CD4-positive, alpha-beta T cell treated with Interleukin-6 for 4 hours (primary cell): ENCODE measurements at regions not wholly inside any gene's neighbourhood (a gene's known extent, or its start where the extent isn't known, plus 50 kb on each side); places are given as distances from the start of the nearest gene placed in this dataset.
"Not testable (repeated sequence)": the region's sequence is repeated elsewhere in the genome, so short reads cannot be mapped to it uniquely, and the experiment has no call there.

ENCODE experiments used
- DNase-seq: peaks from one replicate; pipeline ENCODE4 v3.0.0-alpha.2; 2020; ENCODE audit warnings: mixed read lengths

- peak; percentile 4 for DNase-seq
These were observed 93.2 kb upstream of the GRIN2A start for GRCh38 chr16:10275214-10275996.

GRCh38 chr16:10277597-10277996, 95.4 kb upstream of the GRIN2A start:
- DNase-seq, result no peak

DNA sequence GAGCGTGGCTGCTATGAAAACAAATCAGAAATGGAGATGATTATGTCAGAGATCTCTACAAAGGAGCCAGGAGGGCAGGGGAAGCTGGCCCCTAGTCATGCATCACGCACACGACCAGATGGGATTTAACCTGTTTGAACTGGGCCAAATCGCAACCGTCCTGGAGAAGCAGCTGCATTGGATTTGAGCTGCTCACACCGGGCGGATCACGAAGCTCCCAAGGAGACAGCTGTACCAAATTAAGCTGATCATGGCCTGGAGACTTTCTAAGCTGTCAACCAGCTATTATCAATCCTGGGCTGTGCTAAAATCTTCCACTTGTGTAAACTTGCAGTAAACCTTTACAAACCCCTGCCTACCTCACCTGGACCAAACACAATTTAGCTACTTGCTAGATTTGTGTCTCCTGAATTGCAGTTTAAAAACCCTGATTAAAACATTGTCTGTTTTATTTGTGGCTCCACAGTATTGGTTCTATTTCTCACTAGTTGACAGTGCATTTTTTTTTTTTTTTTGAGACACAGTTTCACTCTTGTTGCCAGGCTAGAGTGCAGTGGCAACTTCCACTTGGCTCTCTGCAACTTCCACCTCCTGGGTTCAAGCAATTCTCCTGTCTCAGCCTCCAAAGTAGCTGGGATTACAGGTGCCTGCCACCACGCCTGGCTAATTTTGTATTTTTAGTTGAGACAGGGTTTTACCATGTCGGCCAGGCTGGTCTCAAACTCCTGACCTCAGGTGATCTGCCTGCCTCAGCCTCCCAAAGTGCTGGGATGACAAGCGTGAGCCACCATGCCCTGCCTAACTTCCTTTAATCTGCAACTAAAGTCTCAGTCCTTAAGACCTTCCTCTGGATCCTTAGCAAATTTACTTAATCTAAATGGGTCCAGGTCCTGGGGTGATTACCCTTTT, 98.3 kb upstream of the GRIN2A start:
- no peak for DNase-seq

DNA sequence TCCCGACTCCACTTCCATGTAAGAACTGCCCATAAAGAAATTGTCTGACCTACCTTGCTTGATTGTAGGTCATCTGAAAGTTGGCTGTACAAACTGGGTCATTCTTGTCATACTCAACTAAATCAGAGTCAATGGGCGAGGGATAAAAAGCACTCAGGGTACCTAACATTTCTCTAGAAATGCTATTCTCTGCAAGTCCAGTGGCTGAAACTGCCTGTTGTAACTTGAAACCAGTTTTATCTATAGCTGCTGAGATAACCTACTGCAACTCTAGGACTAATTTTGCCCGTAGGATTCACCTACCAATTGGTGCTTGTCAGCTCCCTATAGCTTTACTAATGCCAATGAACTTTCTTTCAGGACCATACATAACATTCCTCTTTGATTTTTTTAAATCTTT, 100.1 kb upstream of the GRIN2A start:
- no peak for DNase-seq

DNA sequence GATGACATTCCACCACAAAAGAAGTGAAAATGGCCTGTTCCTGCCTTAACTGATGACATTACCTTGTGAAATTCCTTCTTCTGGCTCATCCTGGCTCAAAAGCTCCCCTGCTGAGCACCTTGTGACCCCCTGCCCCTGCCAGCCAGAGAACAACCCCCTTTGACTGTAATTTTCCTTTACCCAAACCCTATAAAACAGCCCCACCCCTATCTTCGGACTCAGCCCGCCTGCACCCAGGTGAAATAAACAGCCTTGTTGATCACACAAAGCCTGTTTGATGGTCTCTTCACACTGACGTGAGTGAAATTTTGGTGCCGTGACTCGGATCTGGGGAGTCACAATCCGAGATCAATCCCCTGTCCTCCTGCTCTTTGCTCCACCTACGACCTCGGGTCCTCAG, 101.0 kb upstream of the GRIN2A start:
- not testable (repeated sequence) for DNase-seq

DNA sequence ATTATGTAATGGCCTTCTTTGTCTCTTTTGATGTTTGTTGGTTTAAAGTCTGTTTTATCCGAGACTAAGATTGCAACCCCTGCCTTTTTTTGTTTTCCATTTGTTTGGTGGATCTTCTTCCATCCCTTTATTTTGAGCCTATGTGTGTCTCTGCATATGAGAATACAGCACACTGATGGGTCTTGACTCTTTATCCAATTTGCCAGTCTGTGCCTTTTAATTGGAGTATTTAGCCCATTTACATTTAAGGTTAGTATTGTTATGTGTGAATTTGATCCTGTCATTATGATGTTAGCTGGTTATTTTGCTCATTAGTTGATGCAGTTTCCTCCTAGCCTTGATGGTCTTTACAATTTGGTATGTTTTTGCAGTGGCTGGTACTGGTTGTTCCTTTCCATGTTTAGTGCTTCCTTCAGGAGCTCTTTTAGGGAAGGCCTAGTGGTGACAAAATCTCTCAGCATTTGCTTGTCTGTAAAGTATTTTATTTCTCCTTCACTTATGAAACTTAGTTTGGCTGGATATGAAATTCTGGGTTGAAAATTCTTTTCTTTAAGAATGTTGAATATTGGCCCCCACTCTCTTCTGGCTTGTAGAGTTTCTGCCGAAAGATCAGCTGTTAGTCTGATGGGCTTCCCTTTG, 95.3 kb upstream of the ATF7IP2 start:
- DNase-seq, result not testable (repeated sequence)

DNA sequence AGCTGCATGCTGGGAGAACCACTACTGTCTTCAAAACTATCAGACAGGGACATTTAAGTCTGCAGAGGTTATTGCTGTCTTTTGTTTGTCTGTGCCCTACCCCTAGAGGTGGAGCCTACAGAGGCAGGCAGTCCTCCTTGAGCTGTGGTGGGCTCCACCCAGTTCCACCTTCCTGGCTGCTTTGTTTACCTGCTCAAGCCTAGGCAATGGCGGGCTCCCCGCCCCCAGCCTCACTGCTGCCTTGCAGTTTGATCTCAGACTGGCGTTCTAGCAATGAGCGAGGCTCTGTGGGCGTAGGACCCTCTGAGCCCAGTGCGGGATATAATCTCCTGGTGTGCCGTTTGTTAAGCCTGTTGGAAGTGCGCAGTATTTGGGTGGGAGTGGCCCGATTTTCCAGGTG, 93.7 kb upstream of the ATF7IP2 start:
- DNase-seq, result not testable (repeated sequence)

DNA sequence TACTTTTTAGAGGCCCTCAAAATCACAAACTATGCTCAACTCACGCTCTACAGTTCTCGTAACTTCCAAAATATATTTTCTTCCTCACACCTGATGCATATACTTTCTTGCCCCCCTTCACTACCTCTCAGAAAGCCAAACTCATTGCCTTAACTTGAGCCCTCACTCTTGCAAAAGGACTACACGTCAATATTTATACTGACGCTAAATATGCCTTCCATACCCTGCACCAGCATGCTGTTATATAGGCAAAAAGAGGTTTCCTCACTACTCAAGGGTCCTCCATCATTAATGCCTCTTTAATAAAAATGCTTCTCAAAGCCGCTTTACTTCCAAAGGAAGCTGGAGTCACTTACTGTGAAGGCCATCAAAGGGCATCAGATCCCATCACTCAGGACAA, 92.9 kb upstream of the ATF7IP2 start:
- not testable (repeated sequence) for DNase-seq

DNA sequence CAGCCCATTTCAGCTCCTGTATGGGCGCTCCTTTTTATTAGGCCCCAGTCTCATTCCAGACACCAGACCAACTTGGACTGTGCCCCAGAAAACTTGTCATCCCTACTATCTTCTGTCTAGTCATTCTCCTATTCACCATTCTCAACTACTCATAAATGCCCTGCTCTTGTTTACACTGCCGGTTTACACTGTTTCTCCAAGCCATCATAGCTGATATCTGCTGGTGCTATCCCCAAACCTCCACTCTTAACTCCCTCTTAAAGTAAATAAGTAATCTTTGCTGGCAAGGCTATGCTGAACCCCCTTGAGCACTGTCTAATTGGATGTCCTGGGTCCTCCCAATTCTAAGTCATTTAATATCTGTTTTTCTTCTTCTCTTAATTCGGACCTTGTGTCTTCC, 91.7 kb upstream of the ATF7IP2 start:
- not testable (repeated sequence) for DNase-seq

DNA sequence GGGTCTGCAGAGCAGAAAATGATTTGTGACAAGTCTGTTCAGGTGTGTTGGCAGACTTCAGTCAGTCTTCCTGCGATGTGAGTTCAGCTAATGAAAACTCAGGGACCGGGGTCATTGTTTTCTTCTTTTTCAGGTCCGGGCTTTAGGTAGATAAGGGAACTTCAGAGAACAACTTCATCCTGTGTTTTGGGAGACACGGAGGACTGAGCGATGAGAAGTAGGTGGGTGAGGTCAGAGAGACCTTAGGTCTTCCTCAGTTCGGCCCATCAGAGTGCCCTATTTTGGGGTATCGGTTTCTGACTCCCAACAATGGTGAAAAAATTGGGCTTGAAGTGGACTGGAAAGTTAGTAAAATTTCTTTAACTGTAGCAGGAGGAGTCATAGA, 88.9 kb upstream of the ATF7IP2 start:
- DNase-seq, result no peak

GRCh38 chr16:10297341-10298006, 88.4 kb upstream of the ATF7IP2 start:
- DNase-seq, result no peak

DNA sequence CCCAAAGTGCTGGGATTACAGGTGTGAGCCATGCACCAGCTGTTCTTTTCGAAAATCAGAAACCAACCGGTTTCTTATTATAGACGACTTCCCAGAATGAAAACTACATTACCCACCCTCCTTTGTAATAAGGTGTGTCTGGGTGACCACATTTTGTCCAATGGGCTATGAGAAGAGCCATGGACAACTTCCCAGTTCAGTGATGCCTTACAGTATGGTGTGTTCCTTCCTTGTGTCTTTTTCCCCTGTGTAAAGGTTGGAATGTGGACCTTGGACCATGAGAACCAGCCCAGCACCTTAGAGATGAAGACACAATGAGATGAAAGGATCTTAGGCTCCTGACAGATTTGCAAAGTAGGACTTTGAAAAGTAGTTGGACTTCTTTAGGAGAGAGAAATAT, 85.0 kb upstream of the ATF7IP2 start:
- no peak for DNase-seq

DNA sequence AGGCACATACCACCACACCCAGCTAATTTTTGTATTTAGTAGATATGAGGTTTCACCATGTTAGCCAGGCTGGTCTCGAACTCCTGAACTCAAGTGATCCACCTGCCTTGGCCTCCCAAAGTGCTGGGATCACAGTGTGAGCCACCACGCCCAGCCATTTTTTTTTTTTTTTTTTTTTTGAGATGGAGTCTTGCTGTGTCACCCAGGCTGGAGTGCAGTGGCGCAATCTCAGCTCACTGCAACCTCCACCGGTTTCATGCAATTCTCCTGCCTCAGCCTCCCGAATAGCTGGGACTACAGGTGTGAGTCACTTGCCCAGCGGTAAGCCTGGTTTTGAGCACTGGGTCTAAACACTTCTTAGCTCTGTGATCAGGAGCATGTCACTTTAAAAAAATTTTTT, 84.3 kb upstream of the ATF7IP2 start:
- DNase-seq, result not testable (repeated sequence)

- no peak for DNase-seq
These were observed 79.9 kb upstream of the ATF7IP2 start for GRCh38 chr16:10305912-10306311.

- no peak for DNase-seq
These were observed 77.3 kb upstream of the ATF7IP2 start for GRCh38 chr16:10308305-10309193.

DNA sequence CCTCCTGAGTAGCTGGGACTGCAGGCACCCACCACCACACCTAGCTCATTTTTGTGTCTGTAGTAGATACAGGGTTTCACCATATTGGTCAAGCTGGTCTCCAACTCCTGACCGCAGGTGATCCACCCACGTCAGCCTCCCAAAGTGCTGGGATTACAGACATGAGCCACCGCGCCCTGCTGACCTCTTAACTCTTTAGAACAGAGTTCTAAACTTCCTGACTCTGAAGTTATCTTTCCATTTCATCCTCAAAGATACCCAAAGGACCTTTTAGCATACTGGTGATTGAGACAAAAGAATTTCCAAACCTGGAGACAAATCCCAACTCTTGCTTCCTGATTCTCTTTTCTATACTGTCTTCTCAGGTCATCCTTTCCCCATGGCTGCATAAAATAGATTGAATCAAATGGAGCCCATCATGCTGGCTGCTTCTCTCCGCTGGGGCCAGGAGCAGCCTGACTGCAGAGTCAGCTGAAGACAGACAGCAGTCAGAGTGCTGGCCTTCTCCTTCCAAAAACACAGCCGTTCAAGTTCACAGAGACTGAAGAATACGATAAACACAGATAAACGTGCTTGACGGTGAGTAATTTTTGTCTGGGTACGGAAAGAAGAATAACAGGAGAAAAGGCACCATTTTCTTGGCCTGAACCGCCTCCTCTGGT, 76.5 kb upstream of the ATF7IP2 start:
- no peak for DNase-seq

- DNase-seq, result no peak
These were observed 73.9 kb upstream of the ATF7IP2 start for GRCh38 chr16:10312008-10312407.

DNA sequence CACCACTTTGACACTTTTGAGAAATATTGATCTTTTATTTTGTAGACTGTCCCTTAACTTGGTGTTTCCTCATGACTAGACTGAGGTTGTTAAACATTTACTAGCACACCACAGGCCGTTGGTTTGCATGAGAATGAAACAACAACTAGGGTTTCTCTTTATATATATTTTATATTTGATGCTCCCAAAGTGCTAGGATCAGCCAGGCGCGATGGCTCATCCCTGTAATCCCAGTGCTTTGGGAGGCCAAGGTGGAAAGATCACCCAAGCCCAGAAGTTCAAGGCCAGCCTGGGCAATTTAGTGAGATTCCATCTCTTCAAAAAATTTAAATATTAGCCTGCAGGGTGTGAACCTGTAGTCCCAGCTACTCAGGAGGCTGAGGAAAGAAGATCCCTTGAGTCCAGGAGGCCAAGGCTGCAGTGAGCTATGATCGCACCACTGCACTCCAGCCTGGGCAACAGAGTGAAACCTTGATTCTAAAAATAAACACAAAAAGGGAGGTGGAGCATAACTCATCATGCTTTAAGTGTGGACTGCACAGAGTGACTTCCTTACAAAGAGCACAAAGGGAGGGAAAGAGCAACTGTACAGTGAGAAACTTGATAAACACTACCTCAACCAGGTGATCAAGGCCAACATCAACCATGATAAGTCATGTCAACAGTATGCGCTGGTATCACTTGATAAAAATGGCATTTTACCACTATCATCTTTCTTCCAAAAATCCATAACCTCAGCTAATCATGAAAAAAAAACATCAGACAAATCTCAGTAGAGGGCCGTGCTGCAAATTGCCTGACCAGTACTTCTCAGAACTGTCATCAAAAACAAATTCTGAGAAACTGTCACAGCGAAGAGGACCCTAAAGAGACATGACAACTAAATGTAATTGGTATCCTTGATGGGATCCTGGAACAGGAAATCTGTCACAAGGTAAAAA, 72.8 kb upstream of the ATF7IP2 start:
- DNase-seq, result no peak

DNA sequence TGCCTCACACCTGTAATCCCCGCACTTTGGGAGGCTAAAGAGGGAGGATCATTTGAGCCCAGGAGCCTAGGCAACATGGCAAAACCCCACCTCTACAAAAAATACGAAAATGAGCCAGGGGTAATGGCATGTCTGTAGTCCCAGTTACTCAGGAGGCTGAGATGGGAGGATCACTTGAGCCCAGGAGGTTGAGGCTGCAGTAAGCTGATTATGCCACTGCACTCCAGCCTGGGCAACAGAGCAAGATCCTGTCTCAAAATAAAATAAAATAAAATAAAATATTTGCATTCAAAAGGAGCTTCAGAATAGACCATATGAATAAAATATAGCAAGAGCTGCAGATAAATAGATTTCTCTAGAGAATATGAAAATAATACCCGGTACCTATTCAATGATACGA, 71.5 kb upstream of the ATF7IP2 start:
- no peak for DNase-seq

DNA sequence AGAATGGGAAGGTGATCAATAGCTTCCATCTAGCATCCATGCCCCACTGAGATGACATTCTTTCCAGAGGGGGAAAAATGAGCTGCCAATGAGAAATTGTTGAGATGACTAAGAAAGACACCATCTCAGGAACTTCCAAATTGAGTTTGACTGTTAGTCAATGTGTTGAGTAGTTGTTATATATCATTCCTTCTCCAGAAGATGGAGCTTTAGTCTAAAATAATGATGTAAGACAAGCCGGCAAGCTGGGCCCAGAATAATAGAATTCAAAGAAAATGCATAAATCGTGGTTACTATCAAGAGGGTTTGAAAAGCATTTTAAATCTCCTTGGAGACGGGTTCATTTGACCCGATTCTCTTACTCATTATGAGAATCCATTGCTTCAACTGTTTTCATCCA, 71.0 kb upstream of the ATF7IP2 start:
- DNase-seq, result peak; percentile 18
